DOHH2 (cell line): ENCODE measurements at regions not wholly inside any gene's neighbourhood (a gene's known extent, or its start where the extent isn't known, plus 50 kb on each side); places are given as distances from the start of the nearest gene placed in this dataset.

Experiments
- CTCF ChIP-seq: fragments of 200-600 bp; sonication (generic); IDR thresholded peaks from one replicate; pipeline ENCODE4 v1.5.1; 2014; ENCODE audit warnings: antibody characterized with exemption, mild to moderate bottlenecking, low read depth, low read length; ENCODE audit not compliant: poor library complexity, severe bottlenecking
- EZH2phosphoT487 ChIP-seq: fragments of 200-600 bp; sonication (generic); IDR thresholded peaks from 2 replicates; pipeline ENCODE4 v1.6.1; 2017; ENCODE audit warnings: borderline replicate concordance, mild to moderate bottlenecking, antibody characterized with exemption, low read length, moderate library complexity, mixed read lengths

- TF ChIP-seq CTCF (no peak), EZH2phosphoT487 (no peak)
These were observed 272.0 kb downstream of the CYRIA start for GRCh38 chr2:16393500-16394071.
